NCI-H526 treated with DMSO at 0.1 percent for 48 hours (cell line): ENCODE measurements at regions not wholly inside any gene's neighbourhood (a gene's known extent, or its start where the extent isn't known, plus 50 kb on each side); places are given as distances from the start of the nearest gene placed in this dataset.

Source experiments
- DNase-seq: peaks from one replicate; lab custom pipeline; 2025; lab: John Stamatoyannopoulos, UW

- DNase-seq, result no peak
Observed at GRCh38 chr22:48594016-48594756, 1233.5 kb downstream of the BRD1 start.

GRCh38 chr22:48593551-48593950 is 1234.1 kb downstream of the BRD1 start:
- DNase-seq, result no peak

- no peak for DNase-seq
Observed at GRCh38 chr22:48592931-48593330, 1234.7 kb downstream of the BRD1 start.

- DNase-seq, result no peak
Observed at GRCh38 chr22:48592488-48592887, 1235.2 kb downstream of the BRD1 start.

- DNase-seq, result no peak
Observed at GRCh38 chr22:48592066-48592345, 1235.7 kb downstream of the BRD1 start.

- DNase-seq, result no peak
Observed at GRCh38 chr22:48591286-48592065, 1236.2 kb downstream of the BRD1 start.

GRCh38 chr22:48589901-48590300 is 1237.8 kb downstream of the BRD1 start:
- no peak for DNase-seq

- DNase-seq, result no peak
Observed at GRCh38 chr22:48588878-48589450, 1238.7 kb downstream of the BRD1 start.

- no peak for DNase-seq
Observed at GRCh38 chr22:48588151-48588877, 1239.4 kb downstream of the BRD1 start.

- no peak for DNase-seq
Observed at GRCh38 chr22:48587236-48587865, 1240.3 kb downstream of the BRD1 start.

GRCh38 chr22:48586799-48587185 is 1240.9 kb downstream of the BRD1 start:
- DNase-seq, result no peak

- DNase-seq, result peak; percentile 43
Observed at GRCh38 chr22:48585916-48586798, 1241.5 kb downstream of the BRD1 start.

- no peak for DNase-seq
Observed at GRCh38 chr22:48584170-48584569, 1243.5 kb downstream of the BRD1 start.

- no peak for DNase-seq
Observed at GRCh38 chr22:48581796-48582469, 1245.7 kb downstream of the BRD1 start.

GRCh38 chr22:48581205-48581766 is 1246.4 kb downstream of the BRD1 start:
- no peak for DNase-seq

GRCh38 chr22:48580481-48580970 is 1247.1 kb downstream of the BRD1 start:
- DNase-seq, result no peak

- DNase-seq, result no peak
Observed at GRCh38 chr22:48579928-48580309, 1247.8 kb downstream of the BRD1 start.

GRCh38 chr22:48579043-48579927 is 1248.4 kb downstream of the BRD1 start:
- DNase-seq, result no peak
